NCI-H187 treated with DMSO at 0.1 percent for 48 hours (cell line): ENCODE measurements at regions not wholly inside any gene's neighbourhood (a gene's known extent, or its start where the extent isn't known, plus 50 kb on each side); places are given as distances from the start of the nearest gene placed in this dataset.
"Not testable (repeated sequence)": the region's sequence is repeated elsewhere in the genome, so short reads cannot be mapped to it uniquely, and the experiment has no call there.

Experiments
- DNase-seq: peaks from one replicate; lab custom pipeline; 2025; lab: John Stamatoyannopoulos, UW

- no peak for DNase-seq
Observed at GRCh38 chr22:46026899-46027210, 49.9 kb upstream of the WNT7B start.

- DNase-seq = no peak
Observed at GRCh38 chr22:46027211-46028105, 50.5 kb upstream of the WNT7B start.

DNA sequence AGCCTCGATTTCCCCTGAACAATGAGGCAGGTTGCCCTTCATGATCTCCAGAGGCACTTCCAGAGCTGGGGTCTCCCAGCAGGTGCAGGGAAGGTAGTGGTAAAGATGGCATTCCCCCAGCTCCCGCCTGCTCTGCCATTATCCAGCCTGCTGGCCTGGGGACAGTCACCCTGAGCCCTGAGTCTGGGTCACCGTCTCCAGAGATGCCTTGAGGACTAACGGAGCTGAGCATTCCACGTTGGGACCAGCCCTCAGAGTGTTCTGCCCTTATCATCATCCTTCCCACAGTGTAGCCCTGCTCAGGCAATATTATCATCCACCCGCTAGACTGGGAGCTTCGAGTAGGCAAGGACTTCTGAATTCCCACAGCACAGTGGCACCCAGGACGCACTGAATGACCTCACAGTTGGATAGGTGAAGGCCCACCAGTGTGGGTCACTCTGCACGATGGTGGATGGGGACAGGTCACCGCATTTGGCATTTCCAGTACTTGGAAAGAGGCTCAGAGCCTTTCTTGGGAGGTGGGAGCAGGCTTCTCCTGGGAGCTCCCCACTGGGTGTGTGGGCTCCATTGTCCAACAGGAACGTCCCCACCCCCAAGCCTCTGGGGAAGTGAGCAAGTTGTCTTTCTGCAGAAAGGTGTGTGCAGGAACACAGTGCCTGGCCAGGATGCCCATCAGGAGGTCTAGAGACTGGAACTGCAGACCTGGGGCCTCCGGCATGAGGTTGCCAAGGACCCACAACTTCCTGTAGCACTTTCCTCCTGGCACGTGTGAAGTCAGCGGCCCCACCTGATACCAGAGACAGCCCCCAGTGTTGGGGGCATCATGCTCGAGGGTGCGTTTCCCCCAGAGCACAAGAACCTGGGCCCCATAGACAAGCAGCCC lies 51.4 kb upstream of the WNT7B start:
- DNase-seq = no peak

GRCh38 chr22:46029036-46029435 lies 52.1 kb upstream of the WNT7B start:
- no peak for DNase-seq

GRCh38 chr22:46029574-46030200 lies 52.7 kb upstream of the WNT7B start:
- no peak for DNase-seq

- DNase-seq = no peak
Observed at GRCh38 chr22:46030231-46030880, 53.4 kb upstream of the WNT7B start.

DNA sequence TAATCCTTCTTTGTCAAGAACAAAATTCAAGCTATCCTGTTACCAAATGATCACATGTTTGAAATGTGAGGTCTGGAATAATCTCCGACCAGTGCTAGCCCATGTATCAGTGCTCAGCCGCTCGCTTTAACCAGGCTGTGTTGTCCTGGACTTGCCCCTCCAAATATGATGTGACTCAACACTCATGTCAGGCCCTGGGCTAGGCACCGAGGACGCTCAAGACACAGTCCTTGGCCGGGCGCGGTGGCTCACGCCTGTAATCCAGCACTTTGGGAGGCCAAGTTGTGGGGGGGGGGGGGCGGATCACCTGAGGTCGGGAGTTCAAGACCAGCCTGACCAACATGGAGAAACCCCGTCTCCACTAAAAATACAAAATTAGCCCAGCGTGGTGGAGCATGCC lies 54.1 kb upstream of the WNT7B start:
- no peak for DNase-seq

DNA sequence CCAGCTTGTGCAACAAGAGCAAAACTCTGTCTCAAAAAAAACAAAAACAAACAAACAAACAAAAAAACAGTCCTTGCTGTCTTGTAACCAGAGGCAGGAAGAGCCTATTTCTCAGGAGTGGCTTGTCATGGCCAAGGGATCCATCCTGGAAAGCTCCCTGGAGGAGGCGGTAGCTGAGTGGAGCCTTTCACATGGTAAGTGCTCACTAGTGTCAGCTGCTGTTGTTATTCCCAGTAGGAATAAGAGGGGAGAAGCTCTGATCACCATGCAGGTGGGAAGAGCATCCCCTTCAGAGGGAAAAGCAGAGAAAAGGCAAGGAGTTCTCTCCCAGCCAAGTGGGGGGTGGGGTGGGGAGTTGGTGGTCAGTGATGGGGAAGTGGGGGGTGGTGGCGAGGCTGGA lies 54.6 kb upstream of the WNT7B start:
- DNase-seq = no peak

- DNase-seq = no peak
Observed at GRCh38 chr22:46031965-46032851, 55.2 kb upstream of the WNT7B start.

GRCh38 chr22:46033256-46034200 lies 56.6 kb upstream of the WNT7B start:
- no peak for DNase-seq

DNA sequence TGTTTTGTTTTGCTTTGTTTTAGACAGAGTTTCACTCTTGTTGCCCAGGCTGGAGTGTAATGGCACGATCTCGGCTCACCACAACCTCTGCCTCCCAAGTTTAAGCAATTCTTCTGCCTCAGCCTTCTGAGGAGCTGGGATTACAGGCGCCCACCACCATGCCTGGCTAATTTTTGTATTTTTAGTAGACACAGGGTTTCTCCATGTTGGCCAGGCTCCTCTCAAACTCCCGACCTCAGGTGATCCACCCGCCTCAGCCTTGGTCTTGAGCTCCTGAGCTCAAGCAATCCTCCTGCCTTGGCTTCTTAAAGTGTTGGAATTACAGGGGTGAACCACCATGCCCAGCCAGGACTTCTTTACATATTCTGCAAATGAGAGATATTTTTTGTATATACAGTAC lies 57.5 kb upstream of the WNT7B start:
- not testable (repeated sequence) for DNase-seq

- DNase-seq = no peak
Observed at GRCh38 chr22:46035380-46035741, 58.4 kb upstream of the WNT7B start.

DNA sequence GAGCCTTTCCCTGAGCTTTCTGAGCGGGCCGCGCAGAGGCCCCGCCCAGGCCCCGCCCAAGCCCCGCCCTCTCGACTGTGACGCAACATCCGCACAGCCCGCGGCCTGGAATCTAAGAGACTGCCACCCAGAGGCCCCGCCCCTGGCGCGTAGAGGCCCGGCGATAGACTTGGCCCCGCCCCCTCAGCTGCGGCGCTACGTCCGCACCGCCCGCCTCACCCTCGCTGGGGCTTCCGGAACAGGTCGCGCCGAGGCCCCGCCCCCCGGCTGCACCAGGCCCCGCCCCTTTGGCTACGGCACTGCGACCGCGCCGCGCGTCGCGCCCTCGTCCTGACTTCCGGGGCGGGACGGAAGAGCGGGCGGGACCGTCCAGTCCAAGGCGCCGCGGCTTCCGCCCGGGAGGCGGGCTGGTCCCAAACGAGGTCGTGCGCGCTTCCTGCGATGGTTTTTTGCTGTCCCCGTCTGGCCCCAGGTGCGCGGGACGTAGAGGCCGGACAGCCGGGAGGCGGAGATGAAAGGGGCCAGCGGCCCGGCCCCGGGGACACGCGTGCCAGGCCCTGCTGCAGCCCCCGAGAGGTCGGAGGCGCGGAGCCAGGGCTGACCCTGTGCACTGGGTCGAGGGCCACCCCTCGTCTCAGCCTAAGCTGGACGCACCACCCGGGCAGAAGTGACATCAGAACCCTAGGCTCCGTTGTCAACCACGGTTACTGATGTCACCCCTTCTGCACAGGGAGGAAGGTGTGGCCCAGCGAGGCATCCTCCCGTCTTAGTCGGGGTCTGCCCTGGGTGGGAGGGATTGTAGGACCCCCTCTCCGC lies 59.0 kb upstream of the WNT7B start:
- DNase-seq = peak; percentile 30

DNA sequence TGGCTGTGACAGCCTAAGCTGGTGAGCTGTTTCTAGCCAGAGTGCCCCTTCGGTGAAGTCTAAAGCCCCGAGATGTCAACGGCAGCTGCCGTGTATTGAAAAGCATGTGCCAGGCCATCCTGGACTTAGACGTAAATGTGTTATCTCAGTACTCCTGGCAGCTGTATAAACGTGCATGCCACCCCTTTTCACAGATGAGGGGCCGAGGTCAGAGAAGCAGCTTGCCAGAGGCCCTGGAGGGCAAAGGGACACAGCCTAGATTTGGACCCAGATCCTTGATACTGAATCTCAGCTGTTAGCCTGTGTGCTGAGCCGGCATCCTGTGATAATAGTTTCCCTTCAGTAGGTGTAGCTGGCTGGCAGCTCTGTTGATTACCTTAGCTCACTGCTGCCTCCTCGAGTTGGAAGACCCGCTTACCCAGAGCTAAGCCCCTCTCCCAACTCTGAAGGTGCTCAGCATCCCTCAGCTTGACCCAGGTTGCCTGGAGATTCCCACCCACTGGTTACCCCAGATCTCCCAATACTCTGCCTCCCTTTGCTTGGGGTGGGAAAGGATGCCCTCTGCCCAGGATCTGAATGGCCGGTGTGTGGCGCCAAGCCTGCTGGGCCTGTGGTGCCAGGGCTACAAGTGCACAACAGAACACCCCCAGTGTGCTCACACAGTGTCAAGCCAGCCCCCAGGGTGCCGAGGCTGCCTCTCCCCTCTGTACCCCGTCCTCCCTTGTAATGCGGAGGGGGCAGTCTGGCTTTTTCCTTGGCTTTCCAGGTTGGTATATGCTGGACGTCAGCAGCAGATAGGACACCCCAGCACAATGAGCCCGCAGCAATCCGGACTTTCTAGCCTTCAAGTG lies 59.8 kb upstream of the WNT7B start:
- no peak for DNase-seq

DNA sequence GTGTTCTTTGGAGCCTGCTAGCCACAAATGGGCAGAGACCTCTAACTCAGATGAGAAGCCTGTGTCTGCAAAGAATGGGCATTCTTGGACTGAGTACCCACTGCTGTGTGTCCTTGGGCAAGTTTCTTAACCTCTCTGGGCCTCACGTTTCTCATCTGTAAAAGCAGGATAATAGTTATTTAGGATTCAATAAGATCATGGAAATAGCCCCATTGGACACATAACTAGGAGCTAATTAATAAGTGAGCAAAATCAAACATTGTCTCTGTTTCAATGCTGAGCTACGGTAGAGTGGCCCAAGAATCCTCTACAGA lies 61.2 kb upstream of the WNT7B start:
- no peak for DNase-seq

DNA sequence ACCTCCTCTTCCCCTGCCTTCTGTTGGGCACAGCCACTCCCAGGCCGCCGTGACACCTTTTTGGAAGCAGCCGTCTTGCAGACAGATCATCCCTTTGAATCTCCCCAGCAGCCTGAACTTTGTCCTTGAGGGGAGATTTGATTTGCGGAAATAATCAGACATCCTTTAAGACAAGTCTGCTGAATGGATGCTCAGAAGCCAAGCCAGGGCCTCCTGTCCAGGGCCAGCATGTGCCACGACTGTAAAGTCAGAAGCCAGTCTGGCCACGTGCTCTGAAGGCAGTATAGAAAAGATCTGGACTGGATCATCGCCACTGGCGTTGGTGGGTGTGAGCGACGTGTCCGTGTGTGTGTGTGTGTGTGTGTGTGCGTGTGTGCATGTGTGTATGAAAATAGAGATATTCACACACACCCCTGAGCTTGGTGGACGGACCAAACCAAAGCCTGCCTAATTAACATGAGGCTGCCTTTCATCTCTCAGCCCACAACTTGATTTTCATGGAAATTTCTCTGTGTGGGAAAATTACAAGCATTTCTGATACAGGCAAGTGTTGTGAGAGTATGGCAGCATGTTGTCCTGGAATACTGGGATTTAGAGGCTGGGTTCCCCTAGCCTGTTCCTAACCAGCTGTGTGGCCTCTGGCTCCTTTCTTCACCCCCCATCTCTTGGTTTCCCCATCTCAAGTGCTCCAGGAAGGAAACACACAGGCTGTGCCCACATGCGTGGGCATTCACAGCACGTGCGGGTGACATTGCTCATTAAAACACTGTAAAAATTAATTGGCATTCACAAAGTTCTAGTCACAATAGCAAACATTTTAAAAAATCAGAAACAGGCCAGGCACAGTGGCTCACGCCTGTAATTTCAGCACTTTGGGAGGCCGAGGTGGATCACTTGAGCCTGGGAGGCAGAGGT lies 61.8 kb upstream of the WNT7B start:
- DNase-seq = no peak

- no peak for DNase-seq
Observed at GRCh38 chr22:46039535-46039934, 62.6 kb upstream of the WNT7B start.
